GM18867 (cell line): ENCODE measurements at regions not wholly inside any gene's neighbourhood (a gene's known extent, or its start where the extent isn't known, plus 50 kb on each side); places are given as distances from the start of the nearest gene placed in this dataset.

Experiments used
- ATAC-seq: cut with Tn5 transposase; IDR thresholded peaks from one replicate; pipeline ENCODE4 v1.9.1; 2021; ENCODE audit warnings: mild to moderate bottlenecking, moderate library complexity; ENCODE audit not compliant: unreplicated experiment

DNA sequence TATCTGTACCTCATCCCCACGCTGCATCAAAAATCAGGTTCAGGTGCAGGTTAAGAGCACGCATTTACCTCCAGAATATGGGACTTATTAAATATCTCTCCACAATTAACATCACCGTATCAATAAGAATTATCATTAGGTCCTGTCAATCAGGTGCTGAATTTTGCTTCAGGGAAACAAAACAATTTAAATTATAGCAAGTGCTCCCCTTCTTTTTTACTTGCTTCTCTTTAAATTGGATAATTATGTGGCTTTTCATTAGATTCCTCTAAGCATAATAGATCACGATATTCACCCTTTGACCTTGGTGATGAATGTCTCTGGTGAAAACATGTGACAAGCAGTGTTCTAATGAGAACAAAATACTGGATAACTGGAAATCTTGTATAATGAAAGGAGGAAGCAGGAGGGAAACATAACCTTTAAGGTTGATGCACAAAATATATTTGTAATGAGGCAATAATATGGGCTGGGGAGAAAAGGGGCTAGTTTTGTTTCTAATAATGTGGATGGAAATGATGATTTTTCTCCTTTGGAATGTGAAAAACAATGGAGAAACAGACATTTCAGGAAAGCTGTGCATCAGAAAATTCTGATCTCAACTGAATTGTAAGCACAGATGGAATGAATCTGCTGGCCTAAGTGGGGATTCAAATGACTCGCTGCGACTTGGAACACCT is 166.9 kb downstream of the SNX10 start:
- no peak for ATAC-seq

DNA sequence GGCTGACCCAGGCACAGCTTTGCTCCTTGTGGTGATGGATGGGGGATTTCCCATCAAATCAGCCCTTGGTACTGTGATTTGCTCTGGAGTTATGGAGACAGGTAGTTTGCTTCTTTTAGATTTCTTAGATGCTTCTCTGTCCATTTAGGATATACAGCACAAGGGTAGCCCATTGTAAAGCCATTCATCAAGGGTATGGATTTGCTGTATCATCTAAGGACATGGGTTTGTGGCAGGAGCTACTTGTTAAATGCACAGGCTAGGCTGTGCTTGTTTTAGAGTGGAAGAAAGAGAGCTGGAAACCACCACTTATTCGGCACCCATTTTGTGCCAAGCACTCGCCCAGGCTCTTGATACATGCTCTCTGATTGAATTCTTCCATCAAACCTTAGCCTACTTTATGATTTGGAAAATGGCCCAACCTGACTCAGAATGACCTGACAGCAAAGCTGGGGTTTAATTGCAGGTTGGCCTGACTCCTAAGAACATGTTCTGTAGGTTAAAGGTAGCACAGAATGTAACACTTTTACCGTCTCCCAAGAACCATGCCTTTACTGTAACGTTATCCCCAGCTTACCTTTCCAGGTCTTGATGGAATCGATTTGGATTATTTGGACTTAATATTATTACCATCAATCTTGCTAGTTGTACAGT is 168.0 kb downstream of the SNX10 start:
- ATAC-seq: no peak

DNA sequence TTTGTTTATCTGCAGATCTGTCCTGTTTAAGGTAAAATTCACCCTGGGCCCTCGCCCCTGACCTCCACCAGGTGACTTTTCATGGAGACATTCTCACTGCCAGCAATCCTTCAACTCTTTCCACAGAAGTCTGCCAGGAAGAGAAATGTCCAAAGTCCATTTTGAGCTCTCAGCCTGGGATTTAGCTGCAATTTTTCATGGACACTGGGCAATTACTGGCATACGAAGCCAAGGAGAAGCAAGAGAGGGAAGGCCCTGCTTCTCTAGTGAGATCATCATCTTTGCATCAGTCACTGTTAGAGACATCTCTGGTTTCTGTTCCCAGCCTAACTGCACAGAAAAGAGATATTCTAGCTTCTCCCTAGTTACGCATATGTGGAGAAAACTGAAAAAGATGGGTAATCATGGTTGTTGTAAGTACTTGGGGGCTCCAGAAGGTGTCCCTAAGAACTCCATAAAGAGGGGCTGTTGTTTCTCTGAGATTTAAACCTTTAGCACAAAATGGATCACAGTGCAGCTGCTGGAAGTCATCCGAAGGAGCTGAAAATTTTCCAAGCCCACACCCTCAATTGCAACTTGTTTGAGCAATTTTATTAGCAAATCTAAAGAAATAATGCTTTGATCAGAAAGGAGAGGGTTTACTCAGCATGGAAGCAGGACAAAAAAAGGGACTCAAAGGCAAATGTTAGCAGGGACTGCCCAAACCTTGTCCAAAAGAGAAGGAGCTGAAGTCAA is 168.9 kb downstream of the SNX10 start:
- ATAC-seq: no peak

DNA sequence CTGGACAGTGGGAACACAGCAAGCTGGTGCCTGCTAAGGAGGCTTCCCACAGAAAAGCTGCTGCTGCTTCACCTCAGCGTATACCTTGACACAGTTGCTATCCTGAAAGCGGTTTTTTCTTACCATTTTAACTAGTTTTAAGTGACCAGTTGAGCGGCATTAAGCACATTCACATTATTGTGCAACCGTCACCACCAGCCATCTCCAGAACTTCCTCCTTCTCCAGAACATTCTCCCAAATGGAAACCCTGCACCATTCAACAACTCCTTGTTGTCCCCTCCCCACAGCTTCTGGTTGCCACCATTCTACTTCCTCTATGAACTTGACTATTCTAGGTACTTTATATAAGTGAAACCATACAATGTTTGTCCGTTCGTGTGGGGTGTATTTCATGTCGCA is 169.9 kb downstream of the SNX10 start:
- no peak for ATAC-seq

GRCh38 chr7:26466007-26466406 is 174.3 kb downstream of the SNX10 start:
- no peak for ATAC-seq

- ATAC-seq: no peak
These were observed 175.4 kb downstream of the SNX10 start for GRCh38 chr7:26467104-26467503.

DNA sequence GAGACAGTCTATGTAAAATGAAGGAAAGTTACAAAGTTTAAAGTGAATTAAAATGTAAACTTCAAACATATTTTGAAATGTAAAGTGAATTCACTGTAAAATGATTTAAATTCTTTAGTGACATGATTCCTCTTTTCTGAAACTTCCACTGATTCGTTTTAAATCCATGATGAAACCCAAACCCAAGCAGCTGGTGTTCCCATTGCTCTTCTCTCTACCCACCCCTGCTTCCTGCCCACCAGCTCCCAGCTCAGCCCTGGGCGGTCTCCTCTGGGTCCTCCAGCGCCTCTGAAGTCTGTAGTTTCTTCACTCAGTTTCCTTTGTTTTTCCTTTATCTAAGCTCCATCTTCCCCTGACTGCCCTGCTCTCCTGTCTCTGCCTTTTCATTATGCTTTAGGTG is 175.9 kb downstream of the SNX10 start:
- ATAC-seq: no peak

GRCh38 chr7:26468625-26469024 is 177.0 kb downstream of the SNX10 start:
- ATAC-seq: no peak

DNA sequence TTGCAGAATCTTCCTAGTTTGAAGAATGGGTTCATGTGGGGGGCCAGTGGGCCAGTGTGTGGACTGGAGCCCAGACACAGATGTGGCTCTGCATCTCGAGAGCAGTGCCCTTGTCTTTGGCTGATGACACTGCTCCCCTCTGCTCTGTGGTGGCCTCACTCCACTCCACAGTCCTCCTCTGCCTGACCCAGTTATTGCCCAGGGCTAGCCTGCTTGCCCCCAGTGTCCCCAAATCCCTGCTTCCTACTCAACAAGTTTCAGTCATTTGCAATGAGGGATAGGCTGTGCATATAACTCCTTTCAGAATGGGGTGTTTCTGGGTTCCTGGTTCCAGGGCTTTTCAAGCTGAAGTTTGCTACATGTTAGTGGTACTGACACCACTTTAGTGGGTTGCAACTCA is 177.5 kb downstream of the SNX10 start:
- no peak for ATAC-seq

DNA sequence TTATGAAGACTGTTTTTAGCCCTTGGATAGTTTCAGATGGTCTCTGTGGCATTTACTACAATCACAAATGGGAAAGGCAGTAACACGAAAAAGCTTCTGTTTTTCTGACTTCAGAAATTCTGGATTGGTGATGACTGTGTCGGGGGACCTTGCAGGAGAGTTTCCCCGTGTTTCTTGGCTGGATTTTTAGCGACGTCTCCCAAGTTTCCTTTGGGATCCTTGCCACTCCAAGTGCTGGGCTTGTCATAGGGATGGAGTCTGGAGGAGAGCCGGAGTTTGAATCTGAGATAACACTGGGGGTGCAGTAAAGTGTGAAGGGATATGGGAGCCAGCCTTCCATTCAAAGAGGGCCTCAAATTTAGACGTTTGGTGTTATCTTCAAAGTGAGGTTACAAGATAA is 179.0 kb downstream of the SNX10 start:
- ATAC-seq: no peak

DNA sequence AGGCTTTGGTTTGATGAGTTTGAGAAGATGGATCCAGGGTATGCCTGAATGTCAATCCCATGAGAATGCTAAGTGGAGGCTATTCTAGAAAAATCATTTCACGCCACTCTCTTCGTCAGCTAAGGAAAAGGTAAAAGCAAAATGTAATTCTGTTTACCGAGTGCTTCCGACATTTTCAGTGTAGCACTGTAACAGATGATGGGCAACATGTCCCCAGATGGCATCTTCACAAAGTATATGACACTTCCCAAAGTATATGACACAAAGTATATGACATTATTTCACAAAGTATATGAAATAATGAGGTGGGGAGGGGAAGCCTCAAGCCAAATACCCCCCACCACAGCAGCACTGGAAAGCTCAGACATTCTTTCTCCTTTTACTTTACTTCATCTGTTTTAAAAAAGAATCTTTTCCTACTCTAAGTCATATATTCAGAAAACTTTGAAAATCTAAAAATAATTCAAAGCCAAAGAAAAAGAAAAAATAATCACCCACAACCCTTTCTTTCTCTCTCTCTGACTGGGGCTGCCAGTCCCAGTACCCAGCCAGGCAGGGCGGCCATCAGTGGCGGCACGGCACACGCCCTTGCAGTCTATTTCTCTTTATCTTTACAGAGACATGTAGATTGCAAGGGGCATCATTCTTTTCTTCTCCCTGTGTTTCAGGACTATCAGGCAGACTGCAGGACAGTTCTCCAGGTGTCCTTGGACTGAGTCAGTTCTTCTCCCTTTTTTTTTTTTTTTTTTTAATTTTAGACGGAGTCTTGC is 179.8 kb downstream of the SNX10 start:
- no peak for ATAC-seq

DNA sequence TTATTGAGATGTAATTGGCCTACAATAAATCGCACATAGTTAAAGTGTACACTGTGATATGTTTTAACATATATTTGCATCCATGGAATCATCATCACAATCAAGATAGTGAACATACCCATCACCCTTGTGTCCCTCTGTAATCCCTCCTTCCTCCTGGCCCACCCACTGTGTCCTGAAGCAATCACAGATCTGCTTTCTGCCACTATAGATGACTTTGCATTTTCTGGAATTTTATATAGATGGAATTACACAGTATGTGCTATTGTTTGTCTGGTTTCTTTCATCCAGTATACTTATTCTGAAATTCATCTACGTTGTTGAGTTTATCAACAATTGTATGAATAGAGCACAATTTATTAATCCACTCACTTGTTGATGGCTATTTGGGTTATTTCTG is 181.3 kb downstream of the SNX10 start:
- ATAC-seq: no peak

DNA sequence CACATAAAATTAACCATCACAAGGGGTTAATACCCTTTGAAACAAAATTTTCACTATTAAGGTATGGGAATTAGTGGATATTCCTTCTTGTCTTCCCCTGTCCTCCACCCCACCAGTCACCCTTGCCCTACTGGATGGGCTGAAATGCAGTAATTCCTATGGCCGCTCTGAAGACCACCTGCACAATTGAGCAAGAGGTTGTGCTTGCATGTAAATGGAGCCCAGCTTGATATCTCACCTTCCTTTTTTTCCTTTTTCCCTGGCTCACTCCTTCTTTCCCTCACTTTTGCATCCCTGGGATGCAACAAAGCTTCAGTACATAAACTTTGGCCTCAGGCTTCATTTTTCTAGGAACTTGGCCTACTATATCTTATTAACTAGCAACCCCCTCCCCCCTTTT is 184.6 kb downstream of the SNX10 start:
- no peak for ATAC-seq

DNA sequence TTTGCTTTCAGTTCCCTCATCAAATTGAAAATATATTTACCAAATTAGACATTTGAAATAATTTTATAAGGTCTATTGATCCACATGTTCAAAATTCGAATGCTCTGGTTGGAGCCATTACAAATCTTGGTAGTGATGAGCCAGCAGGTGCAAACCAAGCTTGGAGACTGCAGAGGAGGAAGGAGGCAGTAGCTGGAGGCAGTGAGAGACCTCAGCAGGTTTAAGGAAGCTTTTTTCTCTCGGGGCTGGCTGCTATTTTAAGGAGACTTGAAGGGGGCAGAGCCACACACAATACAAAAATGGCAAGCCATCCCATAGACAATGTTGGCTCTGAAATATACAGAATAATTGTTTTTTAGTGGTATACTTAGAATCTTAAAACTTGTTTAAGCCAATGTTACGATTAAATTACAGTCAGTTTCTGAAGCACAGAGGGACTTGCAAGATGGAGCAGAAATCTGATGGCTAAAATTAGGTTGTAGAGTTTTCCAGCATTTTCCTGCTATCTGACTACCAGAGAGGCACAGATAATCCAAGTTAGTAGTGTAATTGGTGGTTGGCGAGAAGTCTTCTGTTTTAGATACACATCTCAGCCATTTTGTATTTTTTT is 185.8 kb downstream of the SNX10 start:
- ATAC-seq: no peak

DNA sequence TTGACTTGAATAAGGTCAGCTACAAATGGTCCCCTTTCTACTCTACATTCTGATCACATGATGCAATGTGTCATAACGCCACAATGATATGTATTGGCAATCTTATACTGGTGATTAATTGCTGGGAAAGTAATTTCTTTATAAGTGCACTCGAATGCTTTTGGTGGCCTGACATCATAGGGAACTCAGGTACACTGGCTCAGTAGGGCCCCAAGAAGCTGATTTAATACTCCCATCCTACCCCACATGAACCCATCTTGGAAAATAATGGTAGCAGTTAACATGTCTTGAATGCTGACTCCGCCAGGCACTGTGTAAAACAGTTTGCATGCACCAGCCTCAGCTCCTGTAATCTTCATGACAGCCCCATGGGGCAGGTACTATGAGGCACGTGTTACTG is 186.9 kb downstream of the SNX10 start:
- no peak for ATAC-seq

DNA sequence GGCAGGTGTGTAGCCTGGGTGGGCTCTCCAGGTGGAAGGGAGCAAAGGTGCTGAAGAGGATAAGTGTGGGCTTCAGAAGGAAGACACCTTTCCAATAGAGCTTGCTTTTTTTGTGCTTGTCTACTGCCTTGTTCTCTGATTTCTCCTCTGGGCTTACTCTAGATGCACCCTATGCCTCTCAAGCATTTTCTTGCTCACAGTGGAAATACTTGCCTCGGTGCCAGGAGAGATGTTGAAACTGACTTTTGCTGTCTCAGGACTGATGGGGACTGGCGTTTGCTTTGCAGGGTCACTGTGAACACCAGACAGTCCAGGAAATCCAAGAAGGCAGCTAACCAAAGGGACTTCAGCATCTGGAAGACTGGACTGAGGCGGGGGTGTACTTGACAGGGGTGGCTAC is 187.9 kb downstream of the SNX10 start:
- ATAC-seq: no peak

GRCh38 chr7:26480156-26480555 is 188.5 kb downstream of the SNX10 start:
- no peak for ATAC-seq

DNA sequence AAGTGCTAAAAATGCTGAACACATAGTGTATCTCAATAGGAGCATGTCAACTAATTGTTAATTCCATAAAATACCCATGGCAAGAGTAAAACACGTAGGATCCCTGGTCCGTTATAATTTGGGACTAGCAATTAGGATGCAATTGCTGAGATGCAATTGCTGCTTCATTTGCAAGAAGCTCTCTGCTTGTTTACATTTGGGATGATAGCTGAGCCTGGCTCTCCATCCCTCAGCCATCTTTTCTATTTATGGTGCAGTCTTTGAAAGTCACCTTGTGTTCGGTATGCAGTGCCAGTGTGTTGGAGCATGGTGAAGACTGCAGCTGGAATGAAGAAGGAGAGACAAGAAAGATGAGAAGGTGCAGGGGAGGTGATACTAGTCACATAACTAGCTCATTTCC is 191.3 kb downstream of the SNX10 start:
- ATAC-seq: no peak

DNA sequence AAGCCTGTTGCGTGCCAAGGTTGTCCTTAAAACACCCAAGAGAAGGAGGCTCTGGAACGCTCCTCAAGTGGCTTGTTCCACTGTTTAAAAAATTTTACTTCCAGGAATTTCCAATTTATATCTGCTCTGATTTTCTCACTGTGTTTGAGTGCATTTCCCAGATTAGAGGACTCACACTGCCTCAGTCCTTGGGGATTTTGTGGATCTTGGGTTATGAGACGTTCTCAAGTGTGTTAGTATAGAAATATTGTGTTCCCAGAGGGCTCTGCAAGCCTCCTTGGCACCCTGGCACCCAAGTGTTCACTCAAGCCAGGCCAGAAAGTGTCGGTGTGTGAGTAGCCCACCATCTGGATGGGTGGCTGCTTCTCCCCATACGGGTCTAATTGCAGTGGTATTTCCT is 192.2 kb downstream of the SNX10 start:
- no peak for ATAC-seq

- ATAC-seq: no peak
These were observed 193.8 kb downstream of the SNX10 start for GRCh38 chr7:26485367-26485934.

- no peak for ATAC-seq
These were observed 194.5 kb downstream of the SNX10 start for GRCh38 chr7:26486153-26486552.
